ENCODE measurements at regions not wholly inside any gene's neighbourhood (a gene's known extent, or its start where the extent isn't known, plus 50 kb on each side); places are given as distances from the start of the nearest gene placed in this dataset.
"Not testable (repeated sequence)": the region's sequence is repeated elsewhere in the genome, so short reads cannot be mapped to it uniquely, and the experiment has no call there.

DNA sequence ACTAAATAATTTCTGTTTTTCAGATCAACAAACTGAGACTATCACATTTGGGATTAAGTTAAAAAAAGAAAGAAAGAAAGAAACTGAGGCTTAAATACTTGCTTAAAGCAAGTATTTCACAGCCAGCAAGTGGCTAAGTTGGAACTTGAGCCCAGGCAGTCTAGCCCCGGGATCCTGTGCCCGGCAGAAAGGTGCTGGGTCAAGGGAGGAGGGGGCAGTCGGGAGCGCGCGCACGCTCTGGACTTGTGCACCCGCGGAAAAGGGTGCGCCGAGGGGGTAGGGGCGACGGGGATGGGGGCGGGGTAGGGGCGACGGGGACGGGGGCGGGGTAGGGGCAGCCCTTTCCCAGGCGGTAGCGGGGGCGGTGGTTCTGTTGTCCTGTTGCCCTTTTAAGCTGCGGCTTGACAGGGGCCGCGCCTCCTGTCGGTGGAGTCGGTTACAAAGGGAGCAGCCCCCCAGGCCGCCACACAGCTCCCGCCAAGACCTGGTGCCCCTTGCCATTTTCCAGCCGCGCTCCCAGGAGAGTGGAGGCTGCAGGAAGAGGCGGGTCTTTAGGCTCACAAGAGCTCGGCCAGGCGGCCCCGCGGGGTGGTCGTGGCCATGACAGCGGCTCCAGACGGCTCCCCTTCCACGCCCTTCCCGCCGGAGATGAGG, 60.6 kb downstream of the GOLGA8T start:
- not testable (repeated sequence) for DNase-seq

- peak in 1 of 3 donors; percentile 20 for DNase-seq
Observed at GRCh38 chr15:30196009-30196375, 61.1 kb downstream of the GOLGA8T start.

DNA sequence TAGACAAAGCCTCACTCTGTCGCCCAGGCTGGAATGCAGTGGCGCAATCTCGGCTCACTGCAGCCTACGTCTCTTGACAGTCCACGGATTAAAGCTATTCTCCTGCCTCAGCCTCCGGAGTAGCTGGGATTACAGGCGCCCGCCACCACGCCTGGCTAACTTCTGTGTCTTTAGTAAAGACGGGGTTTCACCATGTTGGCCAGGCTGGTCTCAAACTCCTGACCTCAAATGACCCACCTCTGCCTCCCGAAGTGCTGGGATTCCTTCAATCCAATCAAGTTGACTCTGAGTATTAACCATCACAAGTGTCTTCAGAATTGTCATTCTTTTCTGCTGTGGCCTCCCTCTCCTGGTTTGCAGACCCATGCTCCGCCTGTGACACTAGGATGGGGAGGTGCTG, 61.9 kb downstream of the GOLGA8T start:
- DNase-seq, result not testable (repeated sequence)

GRCh38 chr15:30201517-30201916, 66.7 kb downstream of the GOLGA8T start:
- not testable (repeated sequence) for DNase-seq

DNA sequence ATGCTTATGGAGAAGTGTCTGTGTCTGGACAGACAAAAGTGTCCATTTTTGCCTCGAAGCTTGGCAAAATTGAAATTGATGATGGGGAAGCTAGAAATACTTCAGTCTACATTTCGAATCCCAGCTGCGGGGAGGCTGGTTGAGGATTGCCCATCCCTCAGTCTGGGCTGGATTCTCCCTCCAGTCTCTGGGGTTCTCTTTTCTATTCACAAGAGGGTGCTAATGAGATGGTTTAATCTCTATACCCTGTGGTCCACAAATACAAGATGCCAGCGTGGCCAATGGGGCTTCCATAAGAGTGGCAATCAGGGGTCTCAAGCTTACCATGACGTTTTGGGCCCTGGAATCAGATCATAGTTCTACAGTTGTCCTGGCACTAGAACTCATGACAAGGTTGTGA, 78.9 kb downstream of the GOLGA8T start:
- not testable (repeated sequence) for DNase-seq

- not testable (repeated sequence) for DNase-seq
Observed at GRCh38 chr15:30221803-30222202, 87.0 kb downstream of the GOLGA8T start.

DNA sequence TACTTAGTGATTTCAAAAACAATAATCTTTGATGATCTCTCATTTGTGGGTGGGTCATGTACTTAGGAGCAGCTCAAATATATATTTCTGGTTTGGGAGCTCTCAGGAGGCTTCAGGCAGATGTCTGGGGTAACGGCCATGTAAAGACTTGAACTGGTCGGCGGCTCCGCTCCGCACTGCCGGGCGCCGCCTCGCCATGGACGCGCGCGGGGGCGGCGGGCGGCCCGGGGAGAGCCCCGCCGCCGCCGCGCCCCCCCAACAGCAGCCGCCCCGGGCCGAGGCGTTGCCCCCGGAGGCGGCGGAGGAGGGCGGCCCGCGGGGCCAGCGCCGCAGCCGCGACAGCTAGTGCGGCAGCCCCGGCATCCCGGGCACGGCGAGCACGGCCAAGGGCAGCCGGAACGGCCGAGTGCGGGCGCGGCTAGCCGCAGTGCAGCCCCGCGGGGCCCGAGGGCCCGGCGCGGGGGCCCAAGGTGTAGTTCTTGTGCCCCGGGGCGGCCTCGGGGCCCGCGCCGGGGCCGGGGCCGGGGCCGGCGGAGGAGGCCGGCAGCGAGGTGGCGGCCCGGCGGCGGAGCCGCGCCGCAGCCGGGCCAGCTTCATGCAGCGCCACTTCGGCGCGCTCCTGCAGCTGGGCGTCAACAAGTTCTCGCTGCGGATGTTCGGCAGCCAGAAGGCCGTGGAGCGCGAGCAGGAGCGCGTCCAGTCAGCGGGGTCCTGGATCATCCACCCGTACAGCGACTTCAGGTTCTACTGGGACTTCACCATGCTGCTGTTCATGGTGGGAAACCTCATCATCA, 88.1 kb downstream of the GOLGA8T start:
- not testable (repeated sequence) for DNase-seq

DNA sequence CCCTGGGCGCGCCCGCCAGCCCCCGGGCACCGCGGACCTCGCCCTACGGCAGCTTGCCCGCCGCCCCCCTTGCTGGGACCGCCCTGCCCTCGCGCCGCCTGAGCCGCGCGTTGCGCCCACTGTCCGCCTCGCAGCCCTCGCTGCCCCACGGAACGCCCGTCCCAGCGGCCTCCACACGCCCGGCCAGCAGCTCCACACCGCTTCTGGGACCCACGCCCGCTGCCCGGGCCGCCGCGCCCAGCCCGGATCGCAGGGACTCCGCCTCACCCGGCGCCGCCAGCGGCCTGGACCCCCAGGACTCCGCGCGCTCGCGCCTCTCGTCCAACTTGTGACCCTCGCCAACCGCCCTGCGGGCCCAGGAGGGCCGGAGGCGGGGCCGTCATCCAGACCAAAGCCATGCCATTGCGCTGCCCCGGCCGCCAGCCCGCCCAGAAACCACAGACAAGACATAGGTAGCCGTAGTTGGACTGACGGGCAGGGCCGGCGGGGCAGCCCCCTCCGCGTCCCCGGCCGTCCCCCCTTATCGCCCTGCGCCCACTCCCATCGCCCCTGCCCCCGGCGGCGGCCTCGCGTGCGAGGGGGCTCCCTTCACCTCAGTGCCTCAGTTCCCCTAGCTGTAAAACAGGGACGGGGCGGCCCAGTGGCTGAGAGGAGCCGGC, 90.5 kb downstream of the GOLGA8T start:
- DNase-seq, result not testable (repeated sequence)

DNA sequence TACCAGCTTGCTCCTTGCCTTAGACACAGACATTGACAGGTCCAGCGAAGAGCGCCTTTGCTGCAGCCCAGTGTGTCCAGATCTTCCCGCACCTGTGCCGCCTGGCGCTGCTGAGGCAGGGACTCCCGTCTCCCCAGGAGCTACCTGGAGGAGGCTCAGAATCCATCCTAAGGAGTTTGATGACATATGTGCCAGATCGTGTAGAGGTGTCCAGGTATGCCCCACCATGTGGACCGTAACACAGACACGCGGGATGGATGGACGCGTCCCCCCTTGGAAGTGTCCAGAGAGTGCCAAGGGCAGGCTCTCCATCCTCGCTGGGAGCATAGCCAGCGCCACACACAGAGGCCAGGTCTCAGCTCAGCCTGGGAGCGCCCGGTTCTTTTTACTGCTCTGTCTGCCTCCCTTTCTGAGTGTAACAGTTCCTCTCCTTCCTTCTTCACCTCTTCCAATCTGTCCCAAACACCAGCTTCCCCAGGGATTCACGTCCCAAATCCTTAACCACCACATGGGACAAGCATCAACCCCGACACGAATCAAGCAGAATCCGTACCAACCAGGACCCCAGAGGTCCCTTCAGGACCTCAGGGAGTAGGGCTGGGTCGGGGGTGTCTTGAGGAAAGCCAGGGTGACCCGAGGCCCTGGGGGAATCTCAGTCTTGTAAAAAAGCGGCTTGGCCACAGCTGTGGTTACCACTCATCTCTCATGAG, 126.7 kb downstream of the GOLGA8T start:
- not testable (repeated sequence) for DNase-seq

- not testable (repeated sequence) for DNase-seq
Observed at GRCh38 chr15:30262142-30262460, 127.2 kb downstream of the GOLGA8T start.

DNA sequence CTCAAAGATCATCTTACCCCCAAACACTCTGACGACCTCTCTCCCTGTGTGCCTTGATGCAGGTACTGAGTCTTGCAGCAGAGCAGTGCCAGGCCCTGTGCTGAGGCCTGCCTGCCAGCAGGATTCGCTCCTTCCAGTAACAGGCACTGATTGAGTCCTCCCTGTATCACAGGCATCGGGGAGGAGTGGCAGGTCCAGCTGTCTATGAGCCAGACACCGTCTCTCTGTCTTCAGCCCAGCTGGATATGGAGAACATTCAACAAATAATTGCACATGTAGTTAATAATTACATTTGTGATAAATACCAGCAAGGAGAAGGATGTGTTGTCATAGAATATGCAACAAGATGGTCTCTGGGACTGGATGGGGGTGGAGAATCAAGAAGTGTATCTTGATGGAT, 129.1 kb downstream of the GOLGA8T start:
- DNase-seq, result not testable (repeated sequence)

GRCh38 chr15:30295150-30295844, 98.0 kb downstream of the CHRFAM7A start:
- DNase-seq, result not testable (repeated sequence)

DNA sequence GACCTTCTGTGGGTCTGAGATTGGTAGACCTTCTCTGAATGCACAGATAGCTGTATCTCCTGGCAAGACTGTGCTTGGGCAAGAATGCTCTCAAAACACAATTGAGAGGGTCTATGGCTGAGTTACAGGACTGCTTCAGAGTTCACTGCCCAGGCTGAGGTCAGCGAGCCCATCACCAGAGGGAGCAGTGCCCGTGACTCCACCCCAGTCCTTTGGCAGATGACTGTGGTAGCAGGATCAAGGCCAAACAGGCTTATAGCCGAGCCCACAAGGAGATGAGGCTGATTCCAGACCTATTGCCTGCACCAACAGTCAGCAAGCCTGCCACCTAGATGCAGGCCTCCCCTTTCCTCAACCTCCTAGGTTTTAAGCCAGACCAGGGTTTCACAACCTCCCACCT, 89.4 kb downstream of the CHRFAM7A start:
- not testable (repeated sequence) for DNase-seq

Measured in muscle of back (tissue), 3 donors.